Mucosa of gallbladder (tissue), 1 donor: ENCODE measurements at regions not wholly inside any gene's neighbourhood (a gene's known extent, or its start where the extent isn't known, plus 50 kb on each side); places are given as distances from the start of the nearest gene placed in this dataset.

Experiments used
- DNase-seq: peaks from one replicate; pipeline ENCODE4 v3.0.0-alpha.2; 2020; ENCODE audit warnings: low spot score
- donor health status: DM: no; HTN: no; CAD: no.

- no peak for DNase-seq
Measured at GRCh38 chr5:103375863-103376591, 117.5 kb downstream of the MACIR start.

- no peak for DNase-seq
Measured at GRCh38 chr5:103375350-103375749, 116.8 kb downstream of the MACIR start.

GRCh38 chr5:103374473-103374963 lies 116.0 kb downstream of the MACIR start:
- DNase-seq = no peak

DNA sequence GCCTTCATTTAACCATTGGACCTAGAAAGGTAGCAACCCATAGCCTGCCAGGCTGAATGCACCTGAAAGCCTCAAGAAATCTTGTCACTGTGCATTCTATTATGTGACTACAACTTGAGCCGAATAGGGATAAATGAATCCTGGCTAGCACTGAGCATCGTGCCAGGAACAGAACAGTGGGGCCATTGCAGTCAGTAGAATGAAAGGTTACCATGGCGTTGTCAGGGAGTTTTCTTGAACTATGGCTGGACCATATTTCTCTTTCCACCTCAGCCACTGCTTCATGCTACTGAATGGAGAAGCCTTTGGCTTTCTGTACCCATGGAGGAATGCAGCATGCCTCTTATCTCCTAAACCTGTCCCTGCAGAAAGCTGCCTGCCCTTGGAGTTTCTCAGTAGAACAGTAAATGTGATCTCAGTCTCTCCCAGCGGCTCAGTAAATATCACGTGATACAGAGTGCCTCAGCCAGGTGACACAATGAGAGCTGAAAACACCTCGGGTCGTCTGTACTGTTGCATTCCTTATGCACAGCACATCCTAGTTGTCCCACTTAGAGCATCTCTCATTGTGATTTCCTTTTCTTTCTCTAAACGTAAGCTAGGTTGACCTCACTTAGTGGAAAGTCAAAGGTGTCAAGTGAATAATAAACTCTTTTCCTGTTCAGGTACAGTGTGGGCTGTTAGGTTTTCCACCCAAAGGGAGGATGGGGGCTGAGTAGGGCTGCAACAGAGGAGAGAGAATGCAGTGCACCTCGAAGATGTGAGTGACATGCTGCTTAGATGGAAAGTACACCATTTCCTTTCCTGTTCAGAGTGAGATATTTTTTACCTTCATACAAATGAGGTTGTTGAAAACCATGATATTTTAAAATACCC lies 115.3 kb downstream of the MACIR start:
- DNase-seq = peak; percentile 57

DNA sequence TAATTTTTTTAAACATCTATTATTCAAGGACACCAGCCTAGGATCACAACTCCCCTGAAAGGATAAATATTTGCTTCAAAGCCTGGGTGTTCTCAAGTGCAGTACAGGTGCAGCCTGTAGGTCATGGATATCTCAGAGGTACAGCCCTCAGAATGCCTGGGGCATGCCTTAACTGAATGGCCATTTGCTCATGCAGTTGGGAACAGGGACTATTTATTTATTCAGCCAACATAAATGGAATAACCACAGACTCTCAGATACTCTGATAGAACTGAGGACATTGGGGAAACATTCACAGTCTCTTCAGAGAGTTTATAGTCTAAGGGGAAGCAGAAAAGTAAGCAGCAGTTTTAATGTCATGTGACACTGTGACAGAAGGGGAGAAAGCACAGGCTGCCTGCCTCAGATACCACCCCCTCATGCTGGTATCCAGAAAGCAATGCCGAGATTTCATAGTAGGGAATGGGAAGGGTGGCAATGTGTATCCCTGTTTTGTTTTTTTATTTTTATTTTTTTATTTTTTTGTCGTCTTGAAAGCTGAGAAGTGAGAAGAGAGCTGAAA lies 112.6 kb downstream of the MACIR start:
- no peak for DNase-seq

GRCh38 chr5:103369125-103370120 lies 110.9 kb downstream of the MACIR start:
- no peak for DNase-seq

DNA sequence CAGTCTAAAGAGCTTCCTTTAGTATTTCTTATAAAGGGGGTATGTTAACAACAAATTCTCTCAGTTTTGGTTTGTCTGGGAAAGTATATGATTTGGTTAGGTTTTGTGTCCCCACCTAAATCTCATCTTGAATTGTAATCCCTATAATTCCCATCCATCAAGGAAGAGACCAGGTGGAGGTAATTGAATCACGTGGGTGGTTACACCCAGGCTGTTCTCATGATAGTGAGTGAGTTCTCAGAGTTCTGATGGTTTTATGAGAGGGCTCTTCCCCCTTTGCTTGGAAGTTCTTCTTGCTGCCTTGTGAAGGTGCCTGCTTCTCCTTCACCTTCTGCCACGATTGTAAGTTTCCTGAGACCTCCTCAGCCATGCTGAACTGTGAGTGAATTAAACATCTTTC lies 109.1 kb downstream of the MACIR start:
- DNase-seq = no peak

DNA sequence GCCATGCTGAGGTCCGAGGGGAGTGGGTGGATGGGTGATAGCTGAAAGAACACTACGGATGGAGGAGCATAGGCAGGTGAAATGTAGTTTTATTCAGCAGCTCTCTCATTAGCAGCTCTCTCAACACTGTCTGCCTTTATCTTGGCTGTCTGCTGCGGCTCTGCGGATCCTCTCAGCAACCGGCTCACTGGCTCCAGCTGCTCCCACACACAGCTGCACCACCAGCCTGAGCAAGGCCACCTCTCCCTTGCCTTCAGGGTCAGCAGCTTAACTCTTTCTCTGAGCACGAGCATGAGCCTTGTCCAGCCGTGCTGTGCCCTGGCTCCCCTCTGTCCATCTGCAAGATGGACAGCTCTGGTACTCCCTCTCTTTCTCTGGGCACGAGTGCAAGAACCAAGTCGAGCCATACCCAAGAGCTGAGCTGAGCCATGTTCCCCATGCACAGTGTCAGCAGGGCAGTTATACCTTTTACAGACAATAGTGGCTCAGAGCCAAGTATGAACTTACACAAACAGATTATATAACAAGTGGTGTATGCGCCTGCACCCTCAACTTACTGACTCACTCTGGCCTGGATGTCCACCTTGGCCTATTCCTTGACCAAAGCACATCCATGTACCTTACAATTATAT lies 108.5 kb downstream of the MACIR start:
- DNase-seq = no peak

GRCh38 chr5:103364074-103364473 lies 105.5 kb downstream of the MACIR start:
- DNase-seq = no peak

DNA sequence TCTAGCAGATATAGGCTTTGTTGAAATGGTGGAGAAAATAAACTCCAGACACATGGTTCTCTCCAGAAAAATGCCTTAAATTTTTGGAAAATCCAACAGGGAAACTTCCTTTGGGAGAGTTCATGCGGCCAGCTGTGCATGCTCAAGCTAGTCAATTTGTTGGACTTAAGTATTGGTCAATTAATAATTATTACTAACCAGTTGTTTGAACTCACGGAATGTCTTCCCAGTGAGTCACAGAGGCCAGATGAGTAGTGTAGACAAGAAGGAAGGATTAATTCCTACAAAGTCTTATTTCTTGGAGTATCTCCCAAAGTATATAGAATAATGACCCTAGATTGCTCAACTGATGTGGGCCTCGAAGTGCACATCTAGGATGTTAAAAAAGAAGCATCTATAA lies 103.6 kb downstream of the MACIR start:
- DNase-seq = no peak

DNA sequence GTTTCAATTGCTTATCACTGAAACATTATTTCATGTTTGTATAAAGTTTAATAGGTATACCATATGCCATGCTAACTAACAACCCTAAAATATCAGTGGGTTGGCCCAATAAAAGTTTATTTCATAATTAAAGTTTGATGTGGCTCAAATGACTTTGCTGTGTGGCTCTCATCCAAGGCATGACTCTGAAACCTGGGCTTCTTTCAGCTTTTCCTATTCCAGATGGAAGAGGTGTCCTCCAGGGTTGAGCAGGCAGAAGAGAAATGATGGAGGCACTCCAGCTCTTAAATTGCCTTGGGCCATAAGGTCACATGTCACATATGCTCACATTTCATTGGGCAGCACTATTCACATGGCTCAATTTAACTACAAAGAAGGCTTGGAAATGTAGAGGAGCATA lies 101.9 kb downstream of the MACIR start:
- DNase-seq = no peak

- DNase-seq = no peak
Measured at GRCh38 chr5:103358305-103358995, 99.9 kb downstream of the MACIR start.

GRCh38 chr5:103357636-103358035 lies 99.1 kb downstream of the MACIR start:
- no peak for DNase-seq

DNA sequence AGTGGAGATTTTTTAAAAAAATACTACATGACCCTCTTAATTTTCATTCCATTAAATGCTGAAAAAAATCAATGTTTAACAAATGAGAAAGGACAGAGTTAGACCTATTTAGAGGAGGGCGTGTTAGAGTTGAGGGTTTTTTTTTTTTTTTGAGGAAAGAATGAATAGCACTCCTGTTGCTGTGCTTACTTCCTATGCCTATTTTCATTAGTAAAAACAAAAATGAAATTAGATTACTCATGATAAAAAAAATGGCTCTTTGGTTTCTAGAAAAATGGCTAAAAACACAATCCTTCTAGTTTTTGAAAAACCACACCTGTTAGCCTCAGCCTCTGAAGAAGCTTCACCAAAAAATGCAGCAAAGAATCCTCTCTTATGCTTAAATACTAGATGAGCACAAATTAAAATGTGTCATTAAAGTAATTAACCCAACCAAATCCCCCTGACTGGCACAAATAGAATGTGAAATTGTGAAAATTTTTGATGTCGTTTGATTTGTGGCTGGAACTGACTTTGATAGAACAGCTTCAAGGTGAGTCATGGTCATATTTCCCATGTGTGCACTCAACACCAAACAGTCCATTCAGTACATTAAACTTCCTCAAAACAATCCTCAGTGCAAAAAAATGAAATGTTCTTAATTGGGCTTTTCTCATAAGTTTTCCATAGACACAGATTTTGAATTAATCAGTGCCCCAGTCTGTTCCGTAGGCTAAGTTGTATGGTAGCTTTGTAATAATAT lies 98.0 kb downstream of the MACIR start:
- no peak for DNase-seq

- DNase-seq = no peak
Measured at GRCh38 chr5:103355579-103355978, 97.0 kb downstream of the MACIR start.

DNA sequence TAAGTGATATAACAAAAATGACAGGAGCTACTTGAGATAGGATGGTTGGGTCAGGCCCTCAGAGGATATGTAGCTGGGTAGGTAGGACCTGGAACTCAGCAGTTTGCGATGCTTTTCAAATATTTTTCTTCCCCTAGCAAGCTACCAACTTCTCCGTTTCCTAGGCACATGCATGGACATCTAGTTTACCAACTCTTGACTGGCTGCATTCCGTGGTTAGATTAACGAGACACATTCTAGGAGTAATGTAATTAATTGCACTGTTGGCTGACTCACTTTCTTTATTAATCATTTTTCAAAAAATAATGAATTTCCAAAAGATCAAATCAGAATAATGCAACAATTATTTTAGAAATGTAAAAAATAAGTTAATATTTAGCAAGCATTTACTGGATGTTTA lies 95.9 kb downstream of the MACIR start:
- no peak for DNase-seq

- DNase-seq = no peak
Measured at GRCh38 chr5:103353581-103353980, 95.0 kb downstream of the MACIR start.

- DNase-seq = no peak
Measured at GRCh38 chr5:103347716-103348423, 89.3 kb downstream of the MACIR start.

- DNase-seq = no peak
Measured at GRCh38 chr5:103346162-103346748, 87.7 kb downstream of the MACIR start.
